A673 (cell line): ENCODE measurements at regions not wholly inside any gene's neighbourhood (a gene's known extent, or its start where the extent isn't known, plus 50 kb on each side); places are given as distances from the start of the nearest gene placed in this dataset.

Experiments used
- CTCF ChIP-seq: fragments of 300-800, 200-600 bp; sonication (generic); conservative IDR thresholded peaks from 2 replicates; pipeline ENCODE4 v1.5.1; 2017; ENCODE audit warnings: low read depth, mild to moderate bottlenecking, antibody characterized with exemption, low read length, moderate library complexity, mixed read lengths
- EZH2 ChIP-seq: fragments of 200-600 bp; sonication (generic); IDR thresholded peaks from 2 replicates; pipeline ENCODE4 v1.6.1; 2017; ENCODE audit warnings: borderline replicate concordance, low read depth, mild to moderate bottlenecking, mixed read lengths, antibody characterized with exemption, low read length; ENCODE audit not compliant: poor library complexity, severe bottlenecking

GRCh38 chr1:30378003-30378596, 345.3 kb downstream of the MATN1 start:
- TF ChIP-seq CTCF (no peak), EZH2 (no peak)
